HG03095 (cell line): ENCODE measurements at regions not wholly inside any gene's neighbourhood (a gene's known extent, or its start where the extent isn't known, plus 50 kb on each side); places are given as distances from the start of the nearest gene placed in this dataset.

Source experiments
- ATAC-seq: cut with Tn5 transposase; IDR thresholded peaks from one replicate; pipeline ENCODE4 v1.9.1; 2021; ENCODE audit warnings: moderate library complexity; ENCODE audit not compliant: unreplicated experiment

DNA sequence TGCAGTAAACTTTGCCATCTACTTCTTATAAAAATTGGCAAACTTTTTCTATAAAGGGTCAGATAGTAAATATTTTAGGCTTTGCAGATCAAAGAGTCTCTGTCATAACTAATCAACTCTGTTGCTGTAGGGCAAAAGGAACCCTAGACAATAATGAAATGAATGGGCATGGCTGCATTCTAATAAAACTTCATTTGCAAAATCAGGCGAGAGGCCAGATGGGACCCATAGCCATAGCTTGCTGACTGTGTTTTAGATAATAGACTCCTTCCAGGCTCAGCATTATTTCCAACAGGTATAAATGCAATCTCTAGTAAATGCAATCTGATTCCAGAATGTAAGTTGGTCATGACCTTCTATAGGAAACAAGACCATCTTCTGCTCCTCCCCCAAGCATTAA, 490.7 kb downstream of the TOX3 start:
- ATAC-seq: no peak

- no peak for ATAC-seq
Measured at GRCh38 chr16:52055381-52055780, 491.6 kb downstream of the TOX3 start.

GRCh38 chr16:52054326-52054725, 492.6 kb downstream of the TOX3 start:
- ATAC-seq: no peak

GRCh38 chr16:52052818-52053217, 494.1 kb downstream of the TOX3 start:
- ATAC-seq: no peak

DNA sequence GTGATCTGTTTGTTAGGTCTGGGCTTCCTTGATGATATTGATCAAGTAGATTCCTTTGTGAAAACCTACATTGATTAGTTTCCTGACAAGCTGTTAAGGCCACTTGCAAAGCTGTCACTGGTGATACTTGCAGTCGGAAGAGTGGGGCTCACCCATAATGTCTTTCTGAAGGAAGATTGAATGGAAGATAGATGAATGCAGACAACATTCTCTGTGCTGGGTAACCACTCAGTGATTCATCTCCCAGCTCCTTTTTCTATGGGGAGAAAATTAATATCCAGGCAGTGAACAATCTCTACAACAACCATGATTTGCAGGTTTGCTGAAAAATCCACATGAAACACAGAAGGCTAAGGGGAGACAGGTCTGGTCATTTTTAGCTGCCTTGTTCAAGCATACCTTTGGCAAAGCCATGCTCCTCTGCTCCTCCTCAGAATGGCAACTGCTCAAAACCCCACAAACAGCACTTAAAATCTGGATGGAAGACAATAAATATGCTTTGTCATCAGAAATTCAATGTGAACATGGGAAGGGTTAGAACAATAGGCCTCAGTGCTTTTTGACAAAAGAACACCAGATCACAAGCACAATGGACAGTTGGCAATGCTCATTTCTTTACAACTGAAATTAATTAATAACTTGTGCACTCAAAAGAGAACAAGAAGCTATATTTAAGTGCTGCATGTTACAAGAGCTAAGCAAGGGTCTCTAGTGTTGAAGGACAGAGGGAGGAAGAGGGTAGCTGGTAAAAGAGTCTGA, 495.4 kb downstream of the TOX3 start:
- ATAC-seq: no peak

GRCh38 chr16:52050418-52050817, 496.5 kb downstream of the TOX3 start:
- ATAC-seq: no peak

DNA sequence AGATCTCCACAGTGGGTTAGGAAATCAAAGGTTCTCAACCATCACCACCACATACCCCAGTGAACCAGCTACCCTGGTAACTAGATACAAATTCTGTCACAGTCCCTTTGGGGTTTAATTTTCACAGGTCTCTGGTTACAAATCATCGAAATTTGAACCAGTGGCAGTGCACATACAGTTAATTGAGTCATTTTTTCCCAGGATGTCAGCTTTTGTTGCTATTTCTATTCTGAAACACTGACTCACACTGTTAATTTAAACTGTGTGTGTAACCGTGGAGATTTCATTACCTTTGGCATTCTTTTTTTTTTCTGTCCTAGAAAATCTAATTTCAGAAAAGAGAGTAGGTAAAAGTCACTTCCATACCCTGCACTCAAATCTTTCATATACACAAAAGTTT, 511.5 kb downstream of the TOX3 start:
- no peak for ATAC-seq

- ATAC-seq: no peak
Measured at GRCh38 chr16:52034830-52035229, 512.1 kb downstream of the TOX3 start.

DNA sequence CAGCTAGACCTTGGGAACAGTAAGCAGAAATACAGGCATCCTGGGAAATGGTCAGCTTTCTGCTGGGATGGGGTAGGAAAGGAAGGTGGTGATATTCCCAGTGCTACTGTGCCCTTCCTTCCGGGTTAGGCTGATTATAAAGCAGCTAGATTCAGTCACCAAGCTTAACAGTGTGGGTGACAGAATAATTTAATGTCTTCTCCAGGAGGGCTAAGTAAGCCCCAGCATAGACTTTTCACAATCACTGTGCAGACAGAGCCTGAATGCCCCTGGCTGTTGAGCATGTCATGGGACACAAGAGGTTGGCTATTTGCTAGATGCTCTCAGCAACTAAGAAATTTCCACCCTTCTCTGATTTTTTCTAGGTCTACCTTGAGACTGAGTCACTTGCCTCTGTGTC, 513.0 kb downstream of the TOX3 start:
- ATAC-seq: no peak

- ATAC-seq: no peak
Measured at GRCh38 chr16:52022980-52023379, 524.0 kb downstream of the TOX3 start.

GRCh38 chr16:52022177-52022576, 524.8 kb downstream of the TOX3 start:
- no peak for ATAC-seq

- no peak for ATAC-seq
Measured at GRCh38 chr16:52016387-52016786, 530.6 kb downstream of the TOX3 start.

GRCh38 chr16:52005551-52005950, 541.4 kb downstream of the TOX3 start:
- ATAC-seq: no peak

DNA sequence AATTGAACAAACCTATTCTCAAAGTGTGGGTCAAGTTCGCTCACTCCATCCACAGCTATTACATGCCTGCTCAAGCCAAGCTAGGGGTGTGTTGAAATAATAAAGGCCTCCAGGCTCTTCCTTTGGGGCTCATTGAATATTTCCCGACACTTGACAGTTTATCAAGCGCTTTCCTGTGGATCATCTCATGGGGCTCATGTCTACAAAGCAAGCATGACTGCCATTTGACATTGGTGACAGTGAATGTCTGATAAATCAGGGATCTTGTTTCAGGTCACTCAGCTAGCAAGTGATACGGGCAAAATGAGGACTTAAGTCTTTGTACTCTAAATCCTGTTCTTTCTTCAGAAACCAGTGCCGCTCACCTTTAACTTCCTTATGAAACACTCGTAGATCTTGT, 542.6 kb downstream of the TOX3 start:
- no peak for ATAC-seq

DNA sequence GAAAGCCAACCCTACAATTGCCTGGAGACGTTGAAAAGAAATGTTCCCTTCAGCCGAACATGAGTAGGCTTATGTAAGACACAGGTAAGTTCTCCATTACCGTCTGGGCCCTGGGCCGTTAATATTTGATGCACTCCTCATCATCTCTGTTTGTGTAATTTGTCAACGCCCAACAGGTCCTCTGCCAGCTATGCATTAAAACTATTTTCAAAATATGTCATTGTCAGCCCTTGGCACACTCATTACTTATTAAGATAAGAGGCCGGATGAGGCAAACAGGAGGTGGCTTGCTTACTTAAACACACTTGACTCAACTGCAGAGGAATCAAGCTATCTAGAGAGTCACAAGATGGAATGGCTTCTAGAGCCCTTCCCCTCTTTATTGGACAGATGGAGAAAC, 544.9 kb downstream of the TOX3 start:
- ATAC-seq: no peak

DNA sequence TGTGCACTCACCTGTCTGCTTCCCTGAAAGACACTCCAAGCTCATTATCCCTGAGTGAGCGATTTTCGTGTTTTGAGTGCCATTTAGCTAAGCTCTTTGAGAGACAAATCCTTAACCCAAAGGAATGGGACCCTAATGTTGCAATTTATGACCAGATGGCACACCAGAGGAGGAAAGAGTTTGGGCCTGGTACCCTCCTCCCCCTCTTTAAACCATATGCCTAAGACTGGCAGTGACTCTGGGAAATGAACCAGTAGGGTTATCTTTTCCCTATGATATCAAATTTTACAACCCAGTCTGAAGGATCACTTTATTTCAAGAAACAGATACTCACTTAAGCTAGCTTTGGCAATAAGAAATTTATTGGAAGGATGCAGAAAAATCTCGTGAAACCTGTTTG, 550.4 kb downstream of the TOX3 start:
- no peak for ATAC-seq

GRCh38 chr16:51994597-51994996, 552.3 kb downstream of the TOX3 start:
- ATAC-seq: no peak

DNA sequence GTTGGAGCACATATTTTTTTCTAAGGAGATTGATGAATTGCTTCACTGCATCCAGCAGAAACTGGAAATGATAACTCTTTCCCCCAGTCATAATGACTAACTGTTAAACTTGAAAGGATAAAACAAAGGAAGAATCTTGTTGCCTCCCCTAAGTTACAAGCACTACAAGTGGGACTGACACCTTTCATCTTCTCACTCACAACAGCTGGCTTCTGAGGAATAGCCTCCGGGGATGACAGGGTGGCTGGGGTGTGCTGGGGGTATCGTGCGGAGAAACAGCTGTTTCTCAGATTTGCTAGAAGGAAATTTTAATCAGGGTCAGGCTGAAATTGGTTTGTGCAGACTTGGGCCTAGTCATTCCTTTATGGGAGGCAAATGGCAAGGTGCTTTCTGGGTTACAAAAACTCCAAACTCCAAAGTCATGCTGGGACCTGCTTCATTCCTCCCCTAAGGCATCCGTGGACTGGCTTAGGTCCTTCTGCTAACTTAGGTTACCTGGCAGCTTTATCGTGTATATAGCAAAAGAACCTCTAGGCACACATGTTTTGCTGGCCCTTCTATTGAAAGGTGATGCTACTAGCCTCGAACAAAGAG, 557.2 kb downstream of the TOX3 start:
- ATAC-seq: no peak

DNA sequence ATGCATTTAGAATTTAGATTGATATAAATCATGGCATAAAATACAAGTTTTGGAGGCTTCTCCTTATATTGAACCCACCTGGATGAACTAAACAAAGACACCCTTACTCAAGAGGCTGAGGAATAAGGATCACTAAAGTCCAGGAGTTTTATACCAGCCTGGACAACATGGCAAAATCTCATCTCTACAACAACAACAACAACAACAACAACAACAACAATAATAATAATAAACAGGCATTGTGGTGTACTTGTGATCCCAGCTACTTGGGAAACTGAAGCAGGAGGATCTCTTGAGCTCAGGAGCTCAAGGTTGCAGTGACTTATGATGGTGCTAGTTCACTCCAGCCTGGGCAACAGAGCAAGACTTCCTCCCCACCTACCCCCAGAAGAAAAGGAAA, 558.0 kb downstream of the TOX3 start:
- ATAC-seq: no peak

DNA sequence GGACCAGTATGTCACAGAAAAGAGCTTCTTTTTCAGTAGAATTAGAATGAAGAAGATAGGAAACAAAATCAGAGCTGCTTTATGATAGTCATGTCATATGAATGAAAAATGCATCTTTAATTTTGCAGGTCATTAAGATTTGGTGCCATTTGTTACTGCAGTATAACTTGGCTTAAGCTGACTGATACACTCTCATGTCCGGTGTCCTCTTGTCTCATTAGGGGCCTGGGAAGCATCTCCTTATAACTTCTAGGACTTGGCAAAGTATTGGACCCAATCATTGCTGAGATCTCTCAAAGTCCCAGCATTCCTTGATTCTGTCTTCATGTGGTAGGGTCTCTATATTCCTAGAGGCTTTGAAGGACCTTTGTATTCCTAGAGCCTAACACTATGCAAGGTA, 559.4 kb downstream of the TOX3 start:
- ATAC-seq: no peak

DNA sequence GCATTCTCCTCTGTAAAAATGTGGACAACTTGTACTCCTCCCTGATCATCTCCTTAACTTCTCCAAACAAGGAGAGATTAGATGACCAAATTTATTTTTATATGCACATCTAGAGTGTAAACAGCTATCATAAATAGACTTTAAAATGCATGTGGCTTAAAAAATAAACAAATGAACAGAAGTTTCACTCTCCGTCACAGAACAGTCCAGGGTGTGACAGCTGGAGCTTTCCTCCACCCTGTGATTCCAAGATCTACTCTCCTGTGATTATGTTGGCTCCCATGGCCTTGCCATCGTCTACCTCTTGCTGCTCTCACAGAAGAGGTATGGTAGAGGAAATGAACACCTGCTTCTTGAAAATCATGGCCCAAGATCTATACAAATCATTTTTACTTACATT, 560.2 kb downstream of the TOX3 start:
- no peak for ATAC-seq

GRCh38 chr16:51986301-51986700, 560.6 kb downstream of the TOX3 start:
- ATAC-seq: no peak

DNA sequence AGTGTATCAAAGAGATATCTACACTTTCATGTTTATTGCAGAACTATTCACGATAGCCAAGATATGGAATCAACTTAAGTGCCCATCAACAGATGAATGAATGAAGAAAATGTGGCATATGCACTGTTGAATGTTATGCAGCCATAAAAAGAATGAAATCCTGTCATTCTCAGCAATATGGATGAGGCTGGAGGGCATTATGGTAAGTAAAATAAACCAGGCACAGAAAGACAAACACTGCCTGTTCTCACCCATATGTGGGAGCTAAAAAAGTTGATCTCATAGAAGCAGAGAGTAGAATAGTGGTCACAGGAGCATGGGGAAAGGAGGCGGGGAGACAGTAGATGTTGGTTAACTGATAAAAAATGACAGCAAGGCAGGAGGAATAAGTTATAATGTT, 561.8 kb downstream of the TOX3 start:
- no peak for ATAC-seq
